SU-DHL-6 (cell line): ENCODE measurements at regions not wholly inside any gene's neighbourhood (a gene's known extent, or its start where the extent isn't known, plus 50 kb on each side); places are given as distances from the start of the nearest gene placed in this dataset.

Source experiments
- CTCF ChIP-seq: fragments of 200-600 bp; sonication (generic); IDR thresholded peaks from one replicate; pipeline ENCODE4 v1.5.1; 2017; ENCODE audit warnings: antibody characterized with exemption, mild to moderate bottlenecking, low read length, moderate library complexity; ENCODE audit not compliant: insufficient read depth, poor library complexity, severe bottlenecking
- EZH2phosphoT487 ChIP-seq: fragments of 200-600 bp; sonication (generic), shearing (Covaris generic); conservative IDR thresholded peaks from 2 replicates; pipeline ENCODE4 v1.6.1; 2018; ENCODE audit warnings: mild to moderate bottlenecking, antibody characterized with exemption, low read length, moderate library complexity, mixed read lengths

GRCh38 chr4:35934320-35934981, 309.9 kb downstream of the ARAP2 start:
- TF ChIP-seq EZH2phosphoT487 = no peak
- no peak for TF ChIP-seq CTCF
